Kidney epithelial cell (primary cell): ENCODE measurements at regions not wholly inside any gene's neighbourhood (a gene's known extent, or its start where the extent isn't known, plus 50 kb on each side); places are given as distances from the start of the nearest gene placed in this dataset.

Source experiments
- DNase-seq: peaks from one replicate; pipeline ENCODE4 v3.0.0-alpha.2; 2010; ENCODE audit warnings: low read depth
- H3K27me3 ChIP-seq: 2 replicates; pipeline ENCODE4 v1.6.0; 2011; ENCODE audit warnings: low read length; ENCODE audit not compliant: control insufficient read depth, insufficient read depth
- H3K36me3 ChIP-seq: 2 replicates; pipeline ENCODE4 v1.5.1; 2011; ENCODE audit warnings: low read length; ENCODE audit not compliant: control insufficient read depth, insufficient read depth
- H3K4me3 ChIP-seq: 2 replicates; pipeline ENCODE4 v1.5.1; 2011; ENCODE audit warnings: low read depth, mild to moderate bottlenecking, control low read depth, low read length
- TF ChIP-seq, protein P1 (sequence below): IDR thresholded peaks from 2 replicates; pipeline ENCODE4 v1.5.1; 2011; ENCODE audit warnings: mild to moderate bottlenecking, moderate library complexity, low read length, control low read depth, inconsistent platforms; ENCODE audit not compliant: insufficient read depth, poor library complexity, severe bottlenecking

DNA sequence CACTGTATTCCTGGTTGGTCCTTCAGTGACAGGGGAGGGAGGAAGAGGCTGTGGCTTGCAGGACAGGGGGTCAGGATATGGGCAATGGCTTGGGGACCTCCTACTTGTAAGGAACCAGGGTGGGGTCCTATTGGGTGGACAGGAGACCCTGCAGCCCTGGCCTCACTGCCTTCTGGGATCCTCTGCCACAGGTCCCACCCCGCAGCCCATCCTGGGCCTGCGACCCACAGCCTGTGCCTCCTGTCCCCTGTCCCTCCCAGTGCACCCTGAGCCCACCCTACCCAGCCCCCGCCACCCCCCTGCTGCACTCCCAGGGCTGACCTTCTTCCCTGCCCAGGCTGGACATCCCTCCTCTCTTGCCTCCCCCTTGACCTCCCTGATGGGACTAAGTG, 58.7 kb upstream of the MYL10 start:
- TF ChIP-seq, protein P1, sequence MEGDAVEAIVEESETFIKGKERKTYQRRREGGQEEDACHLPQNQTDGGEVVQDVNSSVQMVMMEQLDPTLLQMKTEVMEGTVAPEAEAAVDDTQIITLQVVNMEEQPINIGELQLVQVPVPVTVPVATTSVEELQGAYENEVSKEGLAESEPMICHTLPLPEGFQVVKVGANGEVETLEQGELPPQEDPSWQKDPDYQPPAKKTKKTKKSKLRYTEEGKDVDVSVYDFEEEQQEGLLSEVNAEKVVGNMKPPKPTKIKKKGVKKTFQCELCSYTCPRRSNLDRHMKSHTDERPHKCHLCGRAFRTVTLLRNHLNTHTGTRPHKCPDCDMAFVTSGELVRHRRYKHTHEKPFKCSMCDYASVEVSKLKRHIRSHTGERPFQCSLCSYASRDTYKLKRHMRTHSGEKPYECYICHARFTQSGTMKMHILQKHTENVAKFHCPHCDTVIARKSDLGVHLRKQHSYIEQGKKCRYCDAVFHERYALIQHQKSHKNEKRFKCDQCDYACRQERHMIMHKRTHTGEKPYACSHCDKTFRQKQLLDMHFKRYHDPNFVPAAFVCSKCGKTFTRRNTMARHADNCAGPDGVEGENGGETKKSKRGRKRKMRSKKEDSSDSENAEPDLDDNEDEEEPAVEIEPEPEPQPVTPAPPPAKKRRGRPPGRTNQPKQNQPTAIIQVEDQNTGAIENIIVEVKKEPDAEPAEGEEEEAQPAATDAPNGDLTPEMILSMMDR, result no peak
- no peaks in the 10 kb centered on the region for H3K27me3 ChIP-seq
- no peak for DNase-seq
- H3K4me3 ChIP-seq, result no peak overlapping the region
- H3K36me3 ChIP-seq, result no peaks in the 10 kb centered on the region

DNA sequence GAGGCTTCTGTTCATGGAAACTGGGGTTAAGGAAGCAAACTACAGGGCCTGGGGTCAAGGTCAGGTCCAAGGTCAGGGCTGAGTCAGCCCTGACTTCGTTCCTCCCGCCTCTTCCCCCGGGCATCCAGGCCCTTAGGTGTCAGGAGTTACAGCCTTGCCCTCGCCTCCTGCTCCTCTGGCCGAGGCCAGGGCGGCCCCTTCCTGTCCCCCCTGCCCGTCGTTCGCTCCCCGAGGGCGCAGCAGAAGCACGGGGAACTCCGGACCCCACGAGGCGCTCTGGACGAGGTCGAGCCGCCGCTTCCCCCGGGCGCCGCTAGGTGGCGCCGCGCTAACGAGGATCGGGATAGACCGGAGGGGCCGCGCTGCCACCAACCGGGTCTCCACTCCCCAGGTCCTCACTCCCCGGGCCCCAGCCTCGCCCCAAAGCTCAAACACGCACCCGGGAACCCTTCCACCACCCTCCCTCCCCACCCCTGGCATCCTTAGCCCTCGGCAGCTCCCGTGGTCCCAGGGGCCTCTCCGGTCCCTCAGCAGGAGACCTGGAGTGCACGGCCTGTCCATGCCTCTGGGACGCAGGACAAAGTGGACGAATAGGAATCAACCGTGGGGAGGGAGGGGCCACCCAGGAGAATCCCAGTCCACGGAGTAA, 59.2 kb upstream of the MYL10 start:
- no peaks in the 10 kb centered on the region for H3K27me3 ChIP-seq
- no peak overlapping the region for H3K4me3 ChIP-seq
- DNase-seq, result no peak
- TF ChIP-seq, protein P1, result peak; percentile 87
- H3K36me3 ChIP-seq, result no peaks in the 10 kb centered on the region

DNA sequence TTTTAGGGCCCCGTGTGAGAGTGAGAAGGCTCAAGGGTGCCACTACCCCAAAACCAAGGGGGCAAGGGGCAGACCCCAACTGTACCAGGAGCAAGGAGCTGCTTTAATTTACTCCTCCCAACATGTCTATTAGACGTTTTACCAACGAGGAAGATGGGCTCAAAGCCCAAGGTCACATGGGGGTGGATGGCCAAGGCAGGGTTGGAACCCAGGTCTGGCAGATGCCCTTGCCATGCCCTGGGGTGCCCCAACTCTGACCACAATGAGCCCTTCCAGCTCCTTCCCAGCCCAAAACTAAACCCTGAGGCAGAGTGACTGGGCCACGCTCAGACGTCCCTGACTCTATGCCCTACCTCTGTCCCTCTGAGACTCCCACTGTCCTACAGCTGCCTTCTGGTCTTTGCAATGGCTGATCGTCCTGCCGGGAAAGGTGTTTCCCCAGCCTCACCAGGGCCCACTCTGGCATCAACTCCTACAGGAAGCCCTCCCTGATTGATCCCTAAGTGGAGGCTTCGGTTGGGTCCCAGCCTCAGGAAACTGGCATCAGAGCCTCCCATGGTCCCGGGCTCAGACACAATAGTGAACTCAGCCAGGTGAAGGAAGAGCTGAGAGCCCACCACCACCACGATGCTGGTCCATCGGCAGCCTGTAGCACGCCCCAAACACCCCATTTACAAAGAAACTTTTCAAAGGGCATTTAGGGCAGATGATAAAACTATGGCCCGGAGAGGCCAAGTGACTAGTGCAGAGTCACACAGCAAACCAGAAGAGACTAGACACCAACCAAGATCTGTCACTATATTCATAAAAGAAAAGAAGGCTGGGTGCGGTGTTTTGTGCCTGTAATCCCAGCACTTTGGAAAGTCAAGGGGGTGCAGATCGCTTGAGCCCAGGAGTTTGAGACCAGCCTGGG, 60.2 kb upstream of the MYL10 start:
- Histone ChIP-seq H3K27me3 (no peaks in the 10 kb centered on the region), H3K36me3 (no peaks in the 10 kb centered on the region), H3K4me3 (no peak overlapping the region)
- no peak for DNase-seq
- TF ChIP-seq, protein P1, result no peak

DNA sequence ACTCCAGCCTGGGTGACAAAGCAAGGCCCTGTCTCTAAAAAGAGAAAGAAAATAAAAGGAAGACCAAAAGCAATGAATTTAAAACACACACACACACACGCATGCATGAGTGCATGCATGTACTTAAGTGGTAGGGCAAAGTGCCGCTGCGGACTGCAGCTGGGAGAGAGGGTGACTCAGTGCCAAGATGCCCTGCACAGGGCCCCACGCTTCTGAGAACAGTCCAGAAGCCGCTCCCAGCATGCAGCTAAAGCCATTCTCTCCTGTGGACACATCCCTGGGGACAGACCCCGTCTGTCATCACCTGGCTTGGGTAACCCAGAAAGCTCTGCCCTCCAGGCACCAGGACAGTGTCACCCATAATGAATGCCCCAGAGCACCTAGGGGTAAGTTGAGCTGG, 61.0 kb upstream of the MYL10 start:
- Histone ChIP-seq H3K27me3 (no peaks in the 10 kb centered on the region), H3K36me3 (no peaks in the 10 kb centered on the region), H3K4me3 (no peak overlapping the region)
- TF ChIP-seq, protein P1, result no peak
- DNase-seq, result peak; percentile 41

GRCh38 chr7:101691822-101692384, 62.8 kb upstream of the MYL10 start:
- TF ChIP-seq, protein P1, result peak; percentile 31
- H3K4me3 ChIP-seq, result no peak overlapping the region
- peak; percentile 48 for DNase-seq
- no peaks in the 10 kb centered on the region for H3K36me3 ChIP-seq
- no peaks in the 10 kb centered on the region for H3K27me3 ChIP-seq
